HG03469 (cell line): ENCODE measurements at regions not wholly inside any gene's neighbourhood (a gene's known extent, or its start where the extent isn't known, plus 50 kb on each side); places are given as distances from the start of the nearest gene placed in this dataset.

Experiments
- ATAC-seq: cut with Tn5 transposase; IDR thresholded peaks from one replicate; pipeline ENCODE4 v1.9.1; 2021; ENCODE audit warnings: mild to moderate bottlenecking, moderate library complexity, moderate number of reproducible peaks; ENCODE audit not compliant: unreplicated experiment

DNA sequence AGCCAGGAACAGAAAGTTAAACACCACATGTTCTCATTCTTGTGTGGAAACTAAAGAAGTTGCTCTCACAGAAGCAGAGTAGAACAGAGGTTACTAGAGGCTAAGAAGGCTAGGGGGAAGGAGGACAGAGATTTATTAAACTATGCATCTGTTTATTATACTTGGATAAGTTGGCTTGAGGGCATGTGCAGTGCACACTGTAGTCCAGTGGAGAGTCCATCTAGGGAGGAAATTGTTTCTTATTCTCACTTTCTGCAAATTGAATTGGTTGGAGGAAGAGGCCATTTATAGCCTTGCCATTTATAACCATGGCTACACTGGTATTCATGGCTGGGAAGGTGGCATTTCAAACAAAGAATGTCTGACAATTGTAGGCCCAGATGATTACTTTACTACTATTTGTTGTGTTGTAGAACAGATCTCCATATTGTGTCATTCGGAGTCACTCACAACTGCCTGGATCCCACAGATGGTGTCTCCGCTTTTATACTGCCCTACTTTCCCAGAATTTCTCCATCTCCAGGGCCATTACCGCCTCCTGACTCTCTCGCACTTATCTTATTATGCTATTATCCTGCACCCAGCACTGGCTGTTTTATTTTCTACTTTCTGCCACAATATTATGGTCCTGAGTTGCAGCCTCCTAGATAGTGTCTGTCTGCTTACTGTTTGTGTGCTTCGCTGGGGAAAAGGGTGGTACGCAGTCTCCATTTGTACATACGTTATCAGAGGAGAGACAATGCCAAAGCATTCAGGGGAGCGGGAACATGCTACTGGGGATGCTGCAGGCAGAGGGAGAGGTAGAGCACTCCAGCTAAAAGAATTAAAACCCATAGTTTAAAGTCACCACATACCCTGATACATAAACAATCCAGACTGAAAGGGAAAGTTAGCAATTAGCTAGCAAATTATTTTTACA lies 169.3 kb upstream of the BLID start:
- no peak for ATAC-seq

DNA sequence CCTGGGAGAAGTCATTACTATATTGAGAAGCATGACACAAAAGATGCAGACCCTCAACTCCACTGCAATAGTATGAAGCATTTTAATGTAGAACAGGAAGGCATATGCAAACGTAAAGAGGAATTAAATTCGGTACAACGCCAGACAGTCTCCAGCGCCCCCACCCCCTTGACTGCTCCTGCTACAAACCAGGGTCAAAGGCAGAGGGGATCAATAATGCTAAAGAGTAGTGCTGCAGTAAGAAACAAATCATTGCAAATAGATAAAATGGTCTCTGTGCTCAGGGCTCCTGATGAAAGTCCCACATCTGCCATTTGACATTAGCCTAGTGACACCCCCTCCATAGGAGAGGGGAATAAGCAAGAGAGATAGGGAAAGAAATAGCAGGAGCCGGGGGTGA lies 164.9 kb upstream of the BLID start:
- ATAC-seq, result no peak

- no peak for ATAC-seq
These were observed 163.2 kb upstream of the BLID start for GRCh38 chr11:122279194-122279593.

DNA sequence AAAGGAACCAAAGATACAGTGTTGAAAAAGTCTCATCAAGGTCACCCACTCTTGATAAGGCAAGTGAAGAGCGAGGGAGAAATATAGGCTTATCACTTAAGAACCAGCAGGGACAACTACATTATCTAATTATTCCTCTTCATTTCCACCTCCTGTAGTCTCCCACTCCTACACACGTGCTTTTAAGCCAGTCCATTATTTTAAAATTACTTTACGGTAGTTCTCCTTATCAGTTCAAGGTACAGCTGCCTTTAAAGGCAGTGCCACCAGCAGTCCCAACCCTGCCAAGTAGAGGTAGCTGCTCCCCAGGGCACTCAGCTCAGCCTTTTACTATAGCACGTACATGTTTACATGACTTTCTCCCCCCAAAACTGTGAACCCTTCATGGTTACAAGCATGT lies 161.5 kb upstream of the BLID start:
- no peak for ATAC-seq

GRCh38 chr11:122276221-122276620 lies 160.2 kb upstream of the BLID start:
- no peak for ATAC-seq

DNA sequence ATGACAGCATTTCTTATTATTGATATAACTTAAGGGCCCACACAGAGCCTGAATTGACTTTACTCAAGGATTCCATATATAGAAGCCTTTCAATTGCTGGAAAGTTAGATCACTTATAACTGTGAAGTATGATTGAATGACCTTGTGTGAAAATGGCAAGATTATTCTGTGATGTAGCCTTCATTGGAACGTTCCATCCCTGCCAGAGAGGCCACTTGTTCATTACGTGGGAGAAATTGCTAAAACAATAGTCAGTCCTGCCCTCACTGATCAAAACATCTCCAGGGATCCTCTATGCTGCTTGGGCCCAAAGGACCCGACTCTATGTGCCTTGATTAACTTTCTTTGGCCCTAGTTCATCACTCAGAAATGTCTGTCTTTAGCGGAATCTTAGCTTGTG lies 159.5 kb upstream of the BLID start:
- no peak for ATAC-seq

DNA sequence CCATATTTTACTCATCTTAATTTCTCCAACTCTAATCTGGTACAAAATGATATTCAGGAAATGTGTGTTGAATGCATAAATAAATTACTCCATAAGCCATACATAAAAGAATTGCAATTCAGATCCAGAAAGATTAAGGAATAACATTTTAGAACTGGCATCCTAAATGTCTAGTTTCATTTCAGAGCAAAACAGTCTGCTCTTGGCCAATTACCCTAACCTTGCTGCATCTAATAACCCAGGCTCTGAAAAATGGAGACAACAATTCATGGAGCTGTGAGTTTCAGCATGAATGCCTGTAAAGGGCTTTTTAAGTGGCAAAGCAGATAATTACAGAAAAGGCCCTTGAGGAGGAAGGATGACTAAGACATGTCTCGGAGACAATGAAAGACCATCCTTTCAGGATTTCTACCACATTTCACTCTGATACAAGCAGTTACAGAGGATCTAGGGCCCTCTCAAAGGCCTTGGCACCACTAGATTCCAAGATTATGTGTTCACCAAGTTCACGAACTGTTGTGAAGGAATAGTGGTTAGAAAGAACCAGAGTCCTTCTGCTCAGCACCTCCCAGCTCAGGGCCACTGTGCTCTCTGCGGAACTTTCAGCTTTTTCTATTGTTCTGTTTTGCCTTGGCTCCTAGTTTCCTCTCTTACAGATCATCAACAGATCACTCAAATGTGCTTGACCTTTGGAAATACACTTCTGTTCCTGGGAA lies 157.6 kb upstream of the BLID start:
- no peak for ATAC-seq

DNA sequence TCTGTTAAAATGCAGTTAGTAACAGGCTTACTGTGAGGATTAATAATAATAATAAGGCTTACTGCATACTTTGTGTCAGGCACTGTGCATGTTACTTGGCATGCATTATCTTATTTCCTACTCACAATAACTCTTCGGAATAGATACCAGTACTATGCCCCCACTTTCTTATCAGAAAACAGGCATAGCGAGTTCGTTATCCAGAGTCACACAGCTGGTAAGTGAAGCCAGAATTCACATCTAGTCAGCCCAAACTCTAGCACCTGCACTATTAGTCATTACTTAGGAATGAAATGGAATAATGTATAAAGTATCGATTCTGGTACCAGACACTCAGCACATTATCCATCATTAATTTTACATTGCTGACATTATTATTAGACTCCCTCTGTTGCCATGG lies 155.7 kb upstream of the BLID start:
- no peak for ATAC-seq

GRCh38 chr11:122271137-122271536 lies 155.1 kb upstream of the BLID start:
- ATAC-seq, result no peak

- ATAC-seq, result no peak
These were observed 154.5 kb upstream of the BLID start for GRCh38 chr11:122270535-122270934.

- ATAC-seq, result no peak
These were observed 153.8 kb upstream of the BLID start for GRCh38 chr11:122269824-122270223.

- no peak for ATAC-seq
These were observed 152.7 kb upstream of the BLID start for GRCh38 chr11:122268601-122269130.

DNA sequence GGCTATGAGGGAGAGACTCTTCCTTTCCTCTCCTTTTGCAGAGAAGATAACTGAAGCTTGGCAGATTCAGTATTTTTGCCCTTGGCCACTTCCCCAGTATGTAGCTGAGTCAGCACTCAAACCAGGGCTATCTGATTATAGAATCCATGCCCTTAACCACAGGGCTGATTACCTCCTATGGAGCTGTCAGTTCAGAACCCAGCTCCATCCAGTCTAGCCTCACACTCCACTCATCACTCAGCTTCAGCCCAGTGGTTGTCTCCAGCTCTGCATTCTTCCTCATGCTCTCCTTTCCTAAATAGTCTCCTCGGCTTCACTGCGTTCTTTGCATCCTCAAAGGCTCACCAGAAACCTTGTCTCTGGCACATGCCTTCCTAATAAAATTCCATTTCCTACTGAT lies 151.6 kb upstream of the BLID start:
- ATAC-seq, result no peak

- no peak for ATAC-seq
These were observed 150.0 kb upstream of the BLID start for GRCh38 chr11:122265981-122266380.

DNA sequence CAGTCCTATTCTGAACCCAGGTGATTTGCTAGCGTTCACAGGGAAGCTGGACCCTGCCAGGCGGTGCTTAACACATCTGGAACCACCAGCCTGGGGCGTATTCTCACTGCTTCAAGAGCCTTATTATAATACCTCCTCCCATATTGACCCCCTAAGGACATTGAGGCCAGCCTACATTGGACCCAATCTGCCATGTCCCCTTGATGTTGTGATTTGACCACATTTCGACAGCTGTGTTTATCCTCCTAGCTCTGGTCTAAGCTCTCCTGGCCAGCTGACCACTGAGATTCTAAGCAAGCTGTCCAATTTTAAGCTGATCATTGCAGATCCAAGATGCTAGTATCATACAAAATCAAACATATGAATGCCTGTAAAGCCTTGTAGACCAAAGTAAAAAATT lies 148.1 kb upstream of the BLID start:
- ATAC-seq, result no peak

GRCh38 chr11:122261546-122261945 lies 145.5 kb upstream of the BLID start:
- no peak for ATAC-seq

DNA sequence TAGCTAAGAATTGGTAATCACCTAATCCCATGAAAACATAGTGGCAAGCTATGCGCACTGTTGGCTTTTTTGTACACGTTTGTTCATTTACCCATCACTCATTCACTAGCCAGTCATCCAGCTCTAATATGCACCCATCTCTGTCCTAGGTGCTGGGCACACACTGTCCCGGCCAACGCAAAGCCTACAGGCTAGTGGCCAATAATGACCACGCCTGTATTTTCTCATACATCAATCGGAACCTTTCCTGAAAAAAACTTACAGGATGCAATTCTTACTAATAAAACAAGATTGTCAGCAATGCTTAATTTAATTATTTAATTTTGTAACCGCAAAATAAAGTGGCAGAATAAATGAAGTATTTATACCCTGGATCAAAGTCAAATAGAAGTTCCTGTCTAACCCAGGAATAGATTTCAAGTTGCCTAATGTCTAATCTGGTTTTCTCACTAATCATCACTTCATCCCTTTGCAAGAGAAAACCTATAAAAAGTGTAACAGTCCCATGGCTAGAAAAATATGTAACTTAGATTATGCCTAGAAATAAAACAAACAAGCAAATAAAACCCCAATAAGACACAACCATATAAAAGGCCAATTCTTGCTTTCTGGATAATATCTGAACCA lies 143.3 kb upstream of the BLID start:
- no peak for ATAC-seq

- no peak for ATAC-seq
These were observed 142.6 kb upstream of the BLID start for GRCh38 chr11:122258446-122259194.

- no peak for ATAC-seq
These were observed 137.7 kb upstream of the BLID start for GRCh38 chr11:122253589-122254231.

GRCh38 chr11:122248939-122249338 lies 132.9 kb upstream of the BLID start:
- no peak for ATAC-seq
